Peyer's patch (tissue), 4 donors: ENCODE measurements at regions not wholly inside any gene's neighbourhood (a gene's known extent, or its start where the extent isn't known, plus 50 kb on each side); places are given as distances from the start of the nearest gene placed in this dataset.

Source experiments
- DNase-seq, 3 donors: peaks; one replicate each; pipeline ENCODE4 v3.0.0-alpha.2; 2017 to 2019
- H3K27ac ChIP-seq, 4 donors: fragments of 200-600 bp; sonication (generic); one replicate each; pipeline ENCODE4 v1.5.1; 2016 to 2019
- H3K27me3 ChIP-seq, 2 donors: fragments of 200-600 bp; sonication (generic); one replicate each; pipeline ENCODE4 v1.5.1; 2019
- H3K36me3 ChIP-seq, 3 donors: fragments of 200-600 bp; sonication (generic); one replicate each; pipeline ENCODE4 v1.5.1; 2016 to 2019
- H3K4me1 ChIP-seq, 4 donors: fragments of 200-600 bp; sonication (generic); one replicate each; pipeline ENCODE4 v1.5.1; 2016 to 2019
- H3K4me3 ChIP-seq, 4 donors: fragments of 200-600 bp; sonication (generic); 1 replicate in 3 of 4; 2 replicates in 1 of 4; pipeline ENCODE4 v1.5.1; 2016 to 2019; ENCODE audit warnings: mild to moderate bottlenecking in 1 of 4
- H3K9me3 ChIP-seq, 4 donors: fragments of 200-600 bp; sonication (generic); one replicate each; pipeline ENCODE4 v1.5.1; 2016 to 2019; ENCODE audit warnings: mild to moderate bottlenecking in 1 of 4
- CTCF ChIP-seq, 6 experiments: fragments of 450-650 bp in 4 of 6; fragments of 200-600 bp in 2 of 6; sonication (generic) in 1 of 6; IDR thresholded peaks; one replicate each; pipeline ENCODE4 v1.5.1; 2017 to 2019; ENCODE audit warnings: antibody characterized with exemption in 6 of 6, mild to moderate bottlenecking in 3 of 6, moderate library complexity in 1 of 6
- POLR2A ChIP-seq, 2 donors: fragments of 450-650 bp; IDR thresholded peaks; one replicate each; pipeline ENCODE4 v1.5.1; 2017; ENCODE audit warnings: antibody characterized with exemption in 2 of 2, mild to moderate bottlenecking in 2 of 2, moderate library complexity in 2 of 2

GRCh38 chr6:132868057-132868456, 53.7 kb downstream of the RPS12 start:
- Histone ChIP-seq H3K27me3 (no peaks in the 10 kb centered on the region), H3K9me3 (no peaks in the 10 kb centered on the region), H3K4me1 (no peaks in the 10 kb centered on the region), H3K4me3 (no peak overlapping the region), H3K36me3 (no peaks in the 10 kb centered on the region), H3K27ac (no peak overlapping the region)
- DNase-seq = no peak
- TF ChIP-seq CTCF (IDR thresholded peaks at IDR 0.05) (no peak), POLR2A (IDR thresholded peaks at IDR 0.05) (no peak)

- Histone ChIP-seq H3K27me3 (no peaks in the 10 kb centered on the region), H3K4me3 (no peak overlapping the region), H3K27ac (no peak overlapping the region), H3K36me3 (no peaks in the 10 kb centered on the region), H3K9me3 (no peaks in the 10 kb centered on the region), H3K4me1 (no peaks in the 10 kb centered on the region)
- DNase-seq = no peak
- TF ChIP-seq POLR2A (IDR thresholded peaks at IDR 0.05) = no peak
- no peak for TF ChIP-seq CTCF (IDR thresholded peaks at IDR 0.05)
Observed at GRCh38 chr6:132872923-132873322, 58.6 kb downstream of the RPS12 start.

- Histone ChIP-seq H3K9me3 (no peaks in the 10 kb centered on the region), H3K4me3 (no peak overlapping the region), H3K4me1 (no peaks in the 10 kb centered on the region), H3K27ac (no peak overlapping the region), H3K36me3 (no peaks in the 10 kb centered on the region), H3K27me3 (no peaks in the 10 kb centered on the region)
- DNase-seq = no peak
- TF ChIP-seq CTCF (IDR thresholded peaks at IDR 0.05) = no peak
- TF ChIP-seq POLR2A (IDR thresholded peaks at IDR 0.05) = no peak
Observed at GRCh38 chr6:132877003-132877402, 62.6 kb downstream of the RPS12 start.

GRCh38 chr6:132887204-132887603, 72.8 kb downstream of the RPS12 start:
- H3K4me1 ChIP-seq = no peaks in the 10 kb centered on the region
- H3K27me3 ChIP-seq = no peaks in the 10 kb centered on the region
- TF ChIP-seq POLR2A (IDR thresholded peaks at IDR 0.05) (no peak), CTCF (IDR thresholded peaks at IDR 0.05) (no peak)

GRCh38 chr6:132888701-132889100, 74.3 kb downstream of the RPS12 start:
- H3K4me1 ChIP-seq = no peaks in the 10 kb centered on the region
- no peak overlapping the region for H3K4me3 ChIP-seq
- H3K36me3 ChIP-seq = no peaks in the 10 kb centered on the region
- H3K27me3 ChIP-seq = no peaks in the 10 kb centered on the region
- no peak for DNase-seq
- H3K27ac ChIP-seq = no peak overlapping the region
- H3K9me3 ChIP-seq = no peaks in the 10 kb centered on the region
- no peak for TF ChIP-seq CTCF (IDR thresholded peaks at IDR 0.05)
- no peak for TF ChIP-seq POLR2A (IDR thresholded peaks at IDR 0.05)

More at GRCh38 chr6:132887204-132887603, 72.8 kb downstream of the RPS12 start:
- Histone ChIP-seq H3K4me3 (no peak overlapping the region), H3K27ac (no peak overlapping the region), H3K9me3 (no peaks in the 10 kb centered on the region), H3K36me3 (no peaks in the 10 kb centered on the region)
- DNase-seq = no peak
